ENCODE measurements at regions not wholly inside any gene's neighbourhood (a gene's known extent, or its start where the extent isn't known, plus 50 kb on each side); places are given as distances from the start of the nearest gene placed in this dataset.

DNA sequence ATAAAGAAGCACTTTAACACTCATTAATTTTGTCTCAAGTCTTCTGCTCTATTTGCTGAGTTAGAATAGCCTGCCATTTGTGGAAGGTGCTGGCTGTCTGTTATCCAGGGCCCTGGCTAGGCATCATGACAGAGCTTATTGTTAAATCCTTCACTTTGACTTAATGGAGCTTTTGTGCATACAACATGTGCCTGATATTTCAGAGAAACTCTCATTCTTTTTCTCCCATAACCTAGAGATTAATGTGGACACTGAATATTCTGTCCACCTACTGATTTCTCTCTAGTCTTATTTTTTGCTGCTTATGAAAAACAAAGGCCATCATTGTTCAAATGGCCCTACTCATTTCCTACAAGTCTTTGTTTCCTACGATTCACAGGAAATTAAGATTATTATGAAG lies 383.1 kb upstream of the HTR2A start:
- no peak for DNase-seq
- no peaks in the 10 kb centered on the region for H3K4me1 Mint-ChIP-seq (ENCODE audit: low read depth in 2 of 2)
- no peaks in the 10 kb centered on the region for H3K36me3 Mint-ChIP-seq (ENCODE audit: insufficient read depth)
- no peaks in the 10 kb centered on the region for H3K27me3 Mint-ChIP-seq
- ATAC-seq (replicated peaks), result no peak
- no peak overlapping the region for H3K4me3 Mint-ChIP-seq
- H3K27ac Mint-ChIP-seq, result no peak overlapping the region
- peaks cover 0 to 4% of the 10 kb centered on the region in 2 donors for H3K9me3 Mint-ChIP-seq

DNA sequence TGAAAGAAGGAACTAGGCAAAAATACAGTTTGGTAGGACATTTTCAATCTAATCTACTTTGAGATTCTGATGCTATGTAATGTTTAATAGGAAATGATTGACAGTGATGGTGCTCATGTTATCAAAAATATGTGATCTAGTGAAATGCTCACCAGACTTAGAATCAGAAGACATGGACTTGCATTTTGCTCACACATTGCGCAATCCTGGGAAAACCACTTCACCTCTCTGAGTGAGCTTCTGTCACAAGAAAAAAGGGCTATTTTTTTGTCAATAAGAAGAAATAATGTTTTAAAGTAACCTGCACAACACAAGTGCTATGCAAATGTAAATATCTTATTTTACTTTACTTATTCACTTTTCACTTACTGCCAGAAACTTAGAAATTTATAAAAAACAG lies 380.9 kb upstream of the HTR2A start:
- Mint-ChIP-seq H3K27ac (no peak overlapping the region), H3K9me3 (peaks cover 0 to 4% of the 10 kb centered on the region in 2 donors)

DNA sequence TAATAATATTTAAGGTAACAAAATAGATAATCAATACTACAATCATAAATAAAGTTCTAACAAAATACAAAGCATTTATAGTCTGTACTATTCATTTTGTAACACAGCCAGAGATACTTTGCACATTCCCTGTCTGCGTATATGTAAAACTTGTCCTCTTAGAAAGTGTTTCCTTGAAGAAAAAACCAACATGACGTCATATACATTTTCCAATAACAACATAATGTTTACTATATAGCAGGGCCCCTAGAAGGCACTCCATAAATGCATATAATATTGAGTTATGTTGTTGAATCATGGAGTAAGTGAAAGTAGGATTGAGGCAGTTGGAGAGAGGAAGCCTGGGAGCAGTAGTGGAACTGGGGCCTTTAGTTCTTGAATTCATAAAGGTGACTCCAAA lies 371.4 kb upstream of the HTR2A start:
- H3K27ac Mint-ChIP-seq, result no peak overlapping the region
- DNase-seq (no peak), ATAC-seq (replicated peaks) (no peak)
- H3K36me3 Mint-ChIP-seq (ENCODE audit: insufficient read depth), result no peaks in the 10 kb centered on the region
- no peaks in the 10 kb centered on the region for H3K27me3 Mint-ChIP-seq
- H3K4me3 Mint-ChIP-seq, result no peak overlapping the region
- peaks cover 0 to 3% of the 10 kb centered on the region in 2 donors for H3K9me3 Mint-ChIP-seq
- no peaks in the 10 kb centered on the region for H3K4me1 Mint-ChIP-seq (ENCODE audit: low read depth in 2 of 2)

More for the DNA sequence above, 380.9 kb upstream of the HTR2A start:
- H3K4me1 Mint-ChIP-seq (ENCODE audit: low read depth in 2 of 2), result no peaks in the 10 kb centered on the region
- ATAC-seq (replicated peaks), result no peak
- H3K36me3 Mint-ChIP-seq (ENCODE audit: insufficient read depth), result no peaks in the 10 kb centered on the region
- H3K27me3 Mint-ChIP-seq, result no peaks in the 10 kb centered on the region
- H3K4me3 Mint-ChIP-seq, result no peak overlapping the region
- DNase-seq, result no peak

GRCh38 chr13:47258384-47258783 lies 361.5 kb upstream of the HTR2A start:
- DNase-seq, result no peak

GRCh38 chr13:47256618-47257017 lies 359.8 kb upstream of the HTR2A start:
- H3K36me3 Mint-ChIP-seq (ENCODE audit: insufficient read depth), result no peaks in the 10 kb centered on the region
- no peak for DNase-seq
- H3K9me3 Mint-ChIP-seq, result peaks cover 2 to 6% of the 10 kb centered on the region in 2 donors
- H3K4me3 Mint-ChIP-seq, result no peak overlapping the region
- no peaks in the 10 kb centered on the region for H3K4me1 Mint-ChIP-seq (ENCODE audit: low read depth in 2 of 2)
- no peak for ATAC-seq (replicated peaks)
- H3K27ac Mint-ChIP-seq, result no peak overlapping the region
- no peaks in the 10 kb centered on the region for H3K27me3 Mint-ChIP-seq

More at GRCh38 chr13:47258384-47258783, 361.5 kb upstream of the HTR2A start:
- no peak overlapping the region for H3K4me3 Mint-ChIP-seq
- H3K27me3 Mint-ChIP-seq, result no peaks in the 10 kb centered on the region
- H3K27ac Mint-ChIP-seq, result no peak overlapping the region
- no peak for ATAC-seq (replicated peaks)
- no peaks in the 10 kb centered on the region for H3K4me1 Mint-ChIP-seq (ENCODE audit: low read depth in 2 of 2)
- H3K36me3 Mint-ChIP-seq (ENCODE audit: insufficient read depth), result no peaks in the 10 kb centered on the region
- H3K9me3 Mint-ChIP-seq, result peaks cover 2 to 8% of the 10 kb centered on the region in 2 donors

DNA sequence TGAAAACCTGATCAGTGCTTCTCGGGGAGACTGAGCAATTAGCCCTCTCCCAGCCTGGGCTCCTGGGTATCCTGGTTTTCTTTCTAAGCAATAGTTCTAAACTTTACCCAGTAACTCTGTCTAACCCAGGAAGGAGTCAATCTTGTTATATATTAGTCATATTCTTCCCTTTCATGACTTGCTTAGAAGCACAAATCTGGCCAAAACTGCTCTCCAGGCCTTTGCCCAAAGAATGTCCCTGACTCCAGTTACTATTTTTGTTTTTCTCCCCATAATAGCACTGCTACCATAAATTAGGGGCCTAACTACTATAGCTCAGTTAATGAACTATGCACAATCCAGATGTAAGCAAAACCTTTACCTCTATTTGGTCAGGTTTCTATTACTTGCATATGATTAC lies 355.8 kb upstream of the HTR2A start:
- Mint-ChIP-seq H3K4me3 (no peak overlapping the region), H3K27me3 (no peaks in the 10 kb centered on the region), H3K36me3 (ENCODE audit: insufficient read depth) (no peaks in the 10 kb centered on the region), H3K4me1 (ENCODE audit: low read depth in 2 of 2) (no peaks in the 10 kb centered on the region), H3K9me3 (peaks cover 0 to 6% of the 10 kb centered on the region in 2 donors), H3K27ac (no peak overlapping the region)
- DNase-seq, result no peak
- ATAC-seq (replicated peaks), result no peak

DNA sequence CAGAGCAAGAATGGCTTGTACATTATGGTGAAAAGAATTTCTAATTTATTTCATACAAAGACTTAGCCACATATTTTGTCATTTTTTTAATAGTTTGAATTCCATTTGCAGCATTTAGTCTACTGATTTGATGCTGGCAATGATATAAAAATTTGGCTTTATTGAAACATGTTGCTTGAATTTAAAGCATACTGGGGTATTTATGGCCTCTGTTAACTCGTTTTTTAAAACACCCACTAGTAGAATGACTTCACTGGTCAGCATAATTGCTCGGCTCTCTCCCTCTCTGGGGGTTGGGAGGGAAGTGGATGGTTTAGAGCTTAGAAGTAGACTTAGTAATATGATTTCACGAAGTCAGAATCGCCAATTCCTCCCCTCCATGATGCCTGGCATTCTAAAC lies 354.9 kb upstream of the HTR2A start:
- ATAC-seq (replicated peaks), result no peak
- no peak overlapping the region for H3K27ac Mint-ChIP-seq
- DNase-seq, result no peak
- H3K4me3 Mint-ChIP-seq, result no peak overlapping the region
- H3K4me1 Mint-ChIP-seq (ENCODE audit: low read depth in 2 of 2), result no peaks in the 10 kb centered on the region
- peaks cover 0 to 6% of the 10 kb centered on the region in 2 donors for H3K9me3 Mint-ChIP-seq
- H3K27me3 Mint-ChIP-seq, result no peaks in the 10 kb centered on the region
- no peaks in the 10 kb centered on the region for H3K36me3 Mint-ChIP-seq (ENCODE audit: insufficient read depth)

- H3K4me1 Mint-ChIP-seq (ENCODE audit: low read depth in 2 of 2), result no peaks in the 10 kb centered on the region
- no peak for ATAC-seq (replicated peaks)
- no peaks in the 10 kb centered on the region for H3K36me3 Mint-ChIP-seq (ENCODE audit: insufficient read depth)
- no peak overlapping the region for H3K4me3 Mint-ChIP-seq
- H3K27ac Mint-ChIP-seq, result no peak overlapping the region
- no peaks in the 10 kb centered on the region for H3K27me3 Mint-ChIP-seq
- H3K9me3 Mint-ChIP-seq, result peaks cover 0 to 6% of the 10 kb centered on the region in 2 donors
- no peak for DNase-seq
Observed at GRCh38 chr13:47250146-47250545, 353.3 kb upstream of the HTR2A start.

- H3K9me3 Mint-ChIP-seq, result peaks cover 0 to 6% of the 10 kb centered on the region in 2 donors
- DNase-seq, result no peak
- H3K27me3 Mint-ChIP-seq, result no peaks in the 10 kb centered on the region
- H3K4me1 Mint-ChIP-seq (ENCODE audit: low read depth in 2 of 2), result no peaks in the 10 kb centered on the region
- H3K36me3 Mint-ChIP-seq (ENCODE audit: insufficient read depth), result no peaks in the 10 kb centered on the region
- ATAC-seq (replicated peaks), result no peak
- no peak overlapping the region for H3K4me3 Mint-ChIP-seq
- H3K27ac Mint-ChIP-seq, result no peak overlapping the region
Observed at GRCh38 chr13:47249266-47249665, 352.4 kb upstream of the HTR2A start.

DNA sequence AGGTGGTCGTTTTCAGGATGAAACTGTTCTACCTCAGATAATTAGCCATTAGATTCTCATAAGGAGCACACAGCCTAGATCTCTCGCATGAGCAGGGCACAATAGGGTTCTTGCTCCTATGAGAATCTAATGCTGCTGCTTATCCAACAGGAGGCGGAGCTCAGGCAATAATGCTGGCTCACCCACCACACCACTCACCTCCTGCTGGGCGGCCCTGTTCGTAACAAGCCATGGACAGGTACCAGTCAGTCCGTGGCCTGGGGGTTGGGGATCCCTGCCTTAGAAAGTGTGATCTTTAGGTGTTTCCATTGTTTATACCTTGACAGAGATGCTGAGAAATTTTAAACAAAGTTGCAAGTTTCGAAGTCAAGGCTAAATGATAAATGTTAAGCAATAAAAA lies 344.6 kb upstream of the HTR2A start:
- Mint-ChIP-seq H3K27me3 (no peaks in the 10 kb centered on the region), H3K4me1 (ENCODE audit: low read depth in 2 of 2) (no peaks in the 10 kb centered on the region), H3K4me3 (no peak overlapping the region), H3K9me3 (no peaks in the 10 kb centered on the region), H3K36me3 (ENCODE audit: insufficient read depth) (no peaks in the 10 kb centered on the region), H3K27ac (no peak overlapping the region)
- DNase-seq (no peak), ATAC-seq (replicated peaks) (no peak)

DNA sequence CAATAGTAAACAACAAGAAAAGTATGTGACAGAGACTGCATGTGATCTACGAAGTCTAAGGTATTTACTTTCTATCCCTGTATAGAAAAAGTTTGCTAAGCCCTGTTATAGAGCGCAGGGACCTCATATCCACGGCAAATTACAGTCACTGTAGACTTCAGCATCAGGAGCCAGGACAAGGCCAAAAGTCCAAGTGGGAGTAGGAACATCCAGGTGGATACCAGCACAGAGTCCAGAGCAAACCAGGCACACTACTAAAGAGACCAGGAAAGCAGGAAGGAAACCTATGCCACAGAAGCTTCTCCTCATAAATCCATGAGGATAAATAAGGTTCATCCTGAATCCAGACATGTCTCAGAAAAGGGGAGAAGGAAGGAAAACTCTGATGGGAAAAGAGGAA lies 342.2 kb upstream of the HTR2A start:
- Mint-ChIP-seq H3K9me3 (no peaks in the 10 kb centered on the region), H3K36me3 (ENCODE audit: insufficient read depth) (no peaks in the 10 kb centered on the region), H3K4me1 (ENCODE audit: low read depth in 2 of 2) (no peaks in the 10 kb centered on the region), H3K27ac (no peak overlapping the region), H3K4me3 (no peak overlapping the region), H3K27me3 (no peaks in the 10 kb centered on the region)
- DNase-seq, result no peak
- no peak for ATAC-seq (replicated peaks)

GRCh38 chr13:47237571-47237970 lies 340.7 kb upstream of the HTR2A start:
- H3K4me3 Mint-ChIP-seq, result no peak overlapping the region
- no peak for DNase-seq
- peaks cover 0 to 2% of the 10 kb centered on the region in 2 donors for H3K9me3 Mint-ChIP-seq
- no peak overlapping the region for H3K27ac Mint-ChIP-seq
- no peaks in the 10 kb centered on the region for H3K4me1 Mint-ChIP-seq (ENCODE audit: low read depth in 2 of 2)
- no peaks in the 10 kb centered on the region for H3K36me3 Mint-ChIP-seq (ENCODE audit: insufficient read depth)
- no peaks in the 10 kb centered on the region for H3K27me3 Mint-ChIP-seq
- ATAC-seq (replicated peaks), result no peak

DNA sequence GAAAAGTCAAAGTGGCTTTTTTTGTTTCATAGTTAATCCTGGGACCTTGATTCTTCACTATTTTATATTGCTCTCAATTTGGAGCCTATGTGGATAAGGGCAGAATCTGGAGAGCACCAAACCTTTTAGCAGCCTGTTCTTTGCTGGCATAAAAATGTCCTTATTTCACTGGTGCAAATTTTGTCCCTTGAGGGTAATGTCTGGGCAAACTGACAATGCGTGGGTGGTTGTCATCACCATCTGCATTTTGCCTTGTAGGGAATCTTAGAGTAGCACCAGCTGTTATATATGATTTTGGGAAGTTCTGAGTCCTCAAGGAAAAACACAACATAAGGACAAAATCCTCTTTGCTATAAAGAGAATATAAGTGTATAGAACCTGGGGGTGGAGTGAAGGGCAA lies 336.9 kb upstream of the HTR2A start:
- H3K36me3 Mint-ChIP-seq (ENCODE audit: insufficient read depth), result no peaks in the 10 kb centered on the region
- peaks cover 3 to 8% of the 10 kb centered on the region in 2 donors for H3K9me3 Mint-ChIP-seq
- H3K27ac Mint-ChIP-seq, result no peak overlapping the region
- no peaks in the 10 kb centered on the region for H3K4me1 Mint-ChIP-seq (ENCODE audit: low read depth in 2 of 2)
- no peak overlapping the region for H3K4me3 Mint-ChIP-seq
- DNase-seq (no peak), ATAC-seq (replicated peaks) (no peak)
- H3K27me3 Mint-ChIP-seq, result no peaks in the 10 kb centered on the region

GRCh38 chr13:47232516-47232915 lies 335.7 kb upstream of the HTR2A start:
- Mint-ChIP-seq H3K4me3 (no peak overlapping the region), H3K27me3 (no peaks in the 10 kb centered on the region), H3K27ac (no peak overlapping the region), H3K4me1 (ENCODE audit: low read depth in 2 of 2) (no peaks in the 10 kb centered on the region), H3K9me3 (peaks cover 3 to 8% of the 10 kb centered on the region in 2 donors), H3K36me3 (ENCODE audit: insufficient read depth) (no peaks in the 10 kb centered on the region)
- DNase-seq (no peak), ATAC-seq (replicated peaks) (no peak)

GRCh38 chr13:47230155-47230554 lies 333.3 kb upstream of the HTR2A start:
- H3K27ac Mint-ChIP-seq, result no peak overlapping the region
- ATAC-seq (replicated peaks), result no peak
- no peaks in the 10 kb centered on the region for H3K27me3 Mint-ChIP-seq
- H3K9me3 Mint-ChIP-seq, result peaks cover 3 to 15% of the 10 kb centered on the region in 2 donors
- no peak for DNase-seq
- no peaks in the 10 kb centered on the region for H3K4me1 Mint-ChIP-seq (ENCODE audit: low read depth in 2 of 2)
- no peaks in the 10 kb centered on the region for H3K36me3 Mint-ChIP-seq (ENCODE audit: insufficient read depth)
- no peak overlapping the region for H3K4me3 Mint-ChIP-seq
